GM21576 (cell line): ENCODE measurements at regions not wholly inside any gene's neighbourhood (a gene's known extent, or its start where the extent isn't known, plus 50 kb on each side); places are given as distances from the start of the nearest gene placed in this dataset.

ENCODE experiments used
- ATAC-seq: cut with Tn5 transposase; IDR thresholded peaks from one replicate; pipeline ENCODE4 v1.9.1; 2021; ENCODE audit warnings: mild to moderate bottlenecking, moderate library complexity; ENCODE audit not compliant: unreplicated experiment

DNA sequence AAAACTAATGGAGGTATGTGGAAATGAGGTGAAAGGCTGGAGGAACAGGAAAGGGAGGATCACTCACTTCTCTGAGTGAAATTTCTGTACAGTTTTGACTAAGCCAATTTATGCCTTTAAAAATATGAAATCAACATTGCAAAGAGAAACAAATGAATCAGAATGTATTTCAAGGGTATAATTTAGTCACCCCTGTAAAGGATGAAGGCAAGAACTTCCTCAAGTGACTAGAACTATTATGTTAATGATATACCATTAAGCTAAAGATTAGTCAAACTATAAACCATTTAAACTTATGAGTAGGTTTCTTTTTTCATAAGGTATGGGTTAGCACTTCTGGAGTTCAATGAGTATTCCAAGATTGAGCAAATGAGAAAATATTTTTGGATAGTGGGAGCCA is 184.5 kb upstream of the CHORDC1 start:
- ATAC-seq, result no peak

DNA sequence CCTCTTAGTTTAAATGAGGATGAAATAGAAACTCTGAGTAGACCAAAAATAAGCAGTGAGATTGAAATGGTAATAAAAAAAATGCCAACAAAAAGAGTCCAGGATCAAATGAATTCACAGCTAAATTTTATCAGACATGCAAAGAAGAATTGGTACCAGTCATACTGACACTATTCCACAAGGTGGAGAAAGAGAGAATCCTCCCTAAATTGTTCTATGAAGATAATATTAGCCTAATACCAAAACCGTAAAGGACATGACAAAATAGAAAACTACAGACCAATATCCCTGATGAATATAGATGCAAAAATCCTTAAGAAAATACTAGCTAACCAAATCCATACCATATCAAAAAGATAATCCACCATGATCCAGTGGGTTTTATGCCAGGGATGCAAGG is 169.8 kb upstream of the CHORDC1 start:
- ATAC-seq, result no peak

DNA sequence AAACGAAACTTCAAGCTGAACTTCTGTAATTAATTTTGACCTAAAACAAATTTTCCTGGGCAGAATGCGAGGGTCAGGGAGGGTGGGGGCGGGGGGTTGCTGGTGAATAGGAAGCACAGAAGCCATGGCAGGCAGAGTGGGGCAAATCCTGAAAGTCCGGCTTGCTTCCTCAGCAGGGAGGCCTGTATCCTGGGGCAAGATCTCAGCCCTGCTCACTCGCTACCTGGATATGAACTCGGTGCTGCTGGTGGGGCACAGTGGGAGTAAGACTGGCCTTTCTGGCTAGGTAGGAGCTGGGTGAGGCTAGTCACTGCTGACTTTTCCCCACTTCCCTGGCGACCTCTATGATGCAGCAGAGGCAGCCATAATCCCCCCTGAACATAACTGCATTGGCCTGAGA is 168.9 kb upstream of the CHORDC1 start:
- no peak for ATAC-seq

DNA sequence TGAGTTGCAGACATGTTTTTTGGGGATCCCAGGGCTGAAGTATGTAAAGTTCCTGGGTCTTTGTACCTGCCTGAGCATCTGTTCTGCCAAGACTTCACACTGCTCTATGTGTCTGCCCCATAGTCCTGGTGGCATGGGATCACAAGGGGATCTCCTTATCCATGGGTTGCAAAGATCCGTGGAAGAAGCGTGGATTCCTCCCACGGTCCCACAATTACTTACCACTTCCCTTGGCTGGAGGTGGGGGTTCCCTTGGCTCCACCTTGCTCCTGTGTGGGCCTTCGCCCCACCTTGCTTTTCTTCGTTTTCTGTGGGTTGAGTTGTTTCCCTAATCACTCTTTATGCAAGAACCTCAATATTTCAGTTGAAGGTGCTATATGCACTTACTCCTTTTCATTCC is 157.4 kb upstream of the CHORDC1 start:
- ATAC-seq, result no peak

DNA sequence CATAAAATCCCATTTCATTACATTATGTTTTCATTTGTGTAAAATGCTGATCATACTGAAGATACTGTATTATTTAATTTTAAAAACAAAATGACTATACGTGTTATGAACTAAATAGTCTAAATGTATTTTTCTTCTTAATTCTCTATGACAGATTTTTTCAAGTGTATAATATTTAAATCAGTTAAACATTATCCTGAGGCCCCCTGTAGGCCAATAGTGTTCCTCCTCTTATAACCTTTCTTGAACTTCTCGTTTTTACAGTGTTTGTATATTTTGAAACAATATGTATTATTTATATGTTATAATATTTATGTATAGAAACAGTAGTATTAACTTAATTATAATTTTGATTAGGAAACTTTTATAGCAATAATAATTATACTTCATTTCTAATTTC is 151.1 kb upstream of the CHORDC1 start:
- ATAC-seq, result no peak

DNA sequence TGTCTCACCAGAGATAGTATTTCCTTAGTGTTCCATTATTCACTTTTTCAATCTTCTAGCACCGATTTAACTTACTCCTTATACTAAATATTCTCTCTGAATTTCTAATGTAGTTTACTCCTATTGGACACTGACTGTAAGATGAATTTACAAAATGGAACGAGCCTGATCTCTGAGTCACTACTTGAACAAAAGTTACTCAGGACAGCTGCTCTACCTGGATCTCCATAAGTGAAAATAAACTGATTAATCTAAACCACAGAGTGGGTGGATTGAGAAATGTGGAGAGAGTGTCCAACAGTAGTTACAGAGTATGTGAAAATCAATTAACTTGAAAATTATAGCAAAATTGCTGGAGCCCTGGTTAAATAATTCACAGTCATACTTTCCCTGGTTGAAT is 141.7 kb upstream of the CHORDC1 start:
- no peak for ATAC-seq

DNA sequence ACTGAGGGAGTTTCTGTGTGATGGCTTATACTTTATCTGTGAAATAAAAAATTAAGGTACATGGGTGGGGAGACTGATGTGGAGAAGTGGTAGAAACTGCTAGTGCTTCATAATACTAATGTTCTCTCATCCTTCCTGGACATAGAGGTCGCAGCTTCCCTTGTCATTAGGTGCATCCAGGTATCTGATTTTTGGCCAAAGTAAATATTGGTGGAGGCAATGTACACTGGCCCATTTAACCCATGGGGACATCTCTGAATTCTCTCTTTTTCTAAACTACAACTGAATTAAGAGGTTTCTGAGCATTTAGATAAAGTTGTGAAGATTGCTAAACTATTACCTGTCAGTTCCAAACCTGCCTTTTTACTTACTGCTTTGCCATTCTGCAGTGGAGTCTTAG is 140.9 kb upstream of the CHORDC1 start:
- ATAC-seq, result no peak

DNA sequence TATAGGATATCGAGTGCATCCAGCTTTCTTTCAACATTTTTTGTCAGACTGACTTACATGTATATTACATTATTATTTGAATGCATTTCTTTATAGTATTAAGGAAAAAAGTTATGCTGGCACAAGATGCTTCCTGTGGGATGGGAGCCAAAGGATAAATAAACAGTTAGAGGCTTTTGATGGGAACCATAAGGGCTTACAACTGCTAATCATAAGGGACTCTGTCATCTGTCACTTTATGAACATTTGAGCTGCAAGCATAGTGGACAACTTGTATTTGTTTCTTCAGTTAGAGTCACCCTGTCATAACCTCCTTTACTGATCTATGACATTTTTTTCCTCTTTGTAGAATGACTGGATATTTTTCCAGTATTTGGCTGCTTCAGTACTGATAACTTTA is 132.4 kb upstream of the CHORDC1 start:
- no peak for ATAC-seq

DNA sequence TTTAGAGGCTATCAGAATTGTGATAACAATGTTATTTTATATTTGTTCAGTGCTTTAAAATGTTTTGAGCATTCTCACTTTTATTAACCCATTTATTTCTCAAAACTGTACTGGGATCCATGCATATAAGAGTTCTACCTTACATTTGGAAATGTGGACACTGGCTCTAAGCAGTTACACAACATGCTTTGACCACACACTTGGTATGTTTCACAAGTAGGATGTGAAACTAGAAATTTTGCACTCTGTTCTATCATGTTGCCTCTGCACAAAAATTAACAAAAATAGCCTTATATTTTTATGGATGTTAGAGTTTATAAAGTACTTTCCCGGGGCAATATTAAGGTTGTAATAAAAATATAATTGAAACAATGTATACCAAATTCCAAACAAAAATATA is 126.9 kb upstream of the CHORDC1 start:
- ATAC-seq, result no peak

DNA sequence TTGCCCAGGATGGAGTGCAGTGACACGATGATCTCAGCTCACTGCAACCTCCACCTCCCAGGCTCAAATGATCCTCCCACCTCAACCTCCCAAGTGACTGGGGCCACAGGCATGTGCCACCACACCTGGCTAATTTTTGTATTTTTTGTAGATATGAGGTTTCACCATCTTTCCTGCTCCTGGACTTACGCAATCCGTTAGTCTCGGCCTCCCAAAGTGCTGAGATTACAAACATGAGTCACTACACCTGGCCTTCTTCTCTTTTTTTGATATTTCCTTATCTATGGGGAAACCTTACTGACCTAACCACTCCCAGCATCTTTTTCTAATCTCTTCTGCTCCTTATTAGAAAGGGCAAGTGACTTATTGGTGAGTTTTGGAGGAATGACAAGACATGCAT is 121.7 kb upstream of the CHORDC1 start:
- ATAC-seq, result no peak

DNA sequence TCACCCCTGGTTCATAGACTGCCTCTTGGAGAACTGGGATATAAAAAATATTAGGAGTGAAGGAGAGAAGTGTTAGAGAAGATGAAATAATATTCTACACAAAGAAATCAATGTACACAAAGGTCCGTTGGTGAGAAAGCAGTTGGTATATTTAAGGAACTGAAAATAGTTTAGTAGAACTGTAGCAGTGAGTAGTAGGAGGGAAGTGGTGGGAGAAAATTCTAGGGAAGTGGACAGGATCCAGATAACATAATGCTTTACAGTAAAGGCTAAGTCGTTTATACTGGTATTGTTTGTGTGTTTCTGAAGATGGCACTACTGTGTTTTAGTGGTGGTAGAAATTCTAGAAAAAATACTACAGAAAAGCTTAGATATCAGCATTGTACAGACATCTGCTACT is 120.8 kb upstream of the CHORDC1 start:
- no peak for ATAC-seq

DNA sequence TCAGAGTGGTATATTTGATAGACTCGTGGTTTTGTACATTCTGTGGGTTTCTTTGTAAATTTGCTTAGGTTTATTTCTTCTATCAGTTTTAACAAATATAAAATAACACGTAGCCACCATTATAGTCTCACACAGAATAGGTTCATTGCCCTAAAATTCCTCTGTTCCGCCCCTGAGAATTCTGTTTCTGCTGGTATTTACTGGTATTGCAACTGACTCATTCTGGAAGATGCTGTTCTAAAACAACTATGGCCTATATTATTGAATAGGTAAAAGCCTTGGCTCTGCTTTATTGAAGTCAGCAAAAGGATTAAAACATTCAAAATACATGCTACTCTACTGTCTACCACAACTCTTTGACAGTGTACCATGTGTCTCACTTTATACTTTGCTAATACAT is 119.1 kb upstream of the CHORDC1 start:
- ATAC-seq, result no peak

DNA sequence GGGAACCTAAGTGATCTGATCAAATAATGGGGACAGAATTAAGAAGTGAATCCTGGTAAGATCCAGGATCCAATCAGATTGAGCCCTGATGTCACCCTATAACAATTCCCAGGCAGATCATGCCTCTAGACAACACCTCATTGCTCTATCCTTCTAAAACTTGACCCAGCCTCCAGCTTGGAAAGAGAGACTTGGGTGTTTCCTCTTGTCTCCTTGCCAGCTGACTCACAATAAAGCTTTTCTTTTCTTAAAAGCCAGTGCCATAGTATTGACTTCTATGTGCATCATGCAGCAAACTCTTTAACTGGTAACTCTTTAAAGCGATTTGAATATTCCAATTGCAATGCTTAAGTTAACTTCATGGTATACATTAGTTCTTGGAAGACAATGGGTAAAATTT is 109.6 kb upstream of the CHORDC1 start:
- ATAC-seq, result no peak

DNA sequence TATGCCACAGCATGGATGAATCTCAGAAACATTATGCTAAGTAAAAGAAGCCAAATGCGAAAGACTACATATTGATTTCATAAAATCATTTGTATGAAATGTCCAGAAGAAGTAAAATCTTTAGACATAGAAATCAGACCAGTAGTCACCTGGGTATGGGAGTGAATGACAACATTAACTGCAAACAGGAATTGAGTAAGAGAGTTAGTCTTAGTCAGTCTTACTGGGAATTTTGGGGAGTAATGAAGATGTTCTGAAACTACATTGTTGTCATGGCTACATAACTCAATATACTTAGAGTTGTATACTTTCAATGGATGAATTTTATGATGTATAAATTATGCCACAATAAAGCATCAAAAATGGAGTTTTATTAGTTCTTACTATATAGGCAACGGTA is 107.8 kb upstream of the CHORDC1 start:
- no peak for ATAC-seq

DNA sequence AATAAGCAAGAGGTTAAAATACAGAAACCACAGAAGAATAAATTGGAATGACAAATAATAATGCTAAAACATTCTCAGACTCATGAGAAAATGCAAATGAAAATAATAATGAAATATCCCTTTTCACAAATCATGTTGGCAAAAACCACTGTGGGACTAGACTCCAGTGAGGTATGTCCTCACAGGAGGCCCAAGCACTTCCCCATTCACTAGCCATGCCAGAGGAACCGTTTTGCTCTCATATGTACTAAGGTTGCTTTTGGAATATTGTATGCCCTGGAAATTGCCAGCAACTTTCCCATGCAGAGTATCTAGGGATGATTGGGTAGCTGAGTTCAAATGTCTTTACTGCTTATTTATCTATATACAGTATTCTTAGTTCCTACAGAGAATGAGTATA is 106.2 kb upstream of the CHORDC1 start:
- no peak for ATAC-seq

DNA sequence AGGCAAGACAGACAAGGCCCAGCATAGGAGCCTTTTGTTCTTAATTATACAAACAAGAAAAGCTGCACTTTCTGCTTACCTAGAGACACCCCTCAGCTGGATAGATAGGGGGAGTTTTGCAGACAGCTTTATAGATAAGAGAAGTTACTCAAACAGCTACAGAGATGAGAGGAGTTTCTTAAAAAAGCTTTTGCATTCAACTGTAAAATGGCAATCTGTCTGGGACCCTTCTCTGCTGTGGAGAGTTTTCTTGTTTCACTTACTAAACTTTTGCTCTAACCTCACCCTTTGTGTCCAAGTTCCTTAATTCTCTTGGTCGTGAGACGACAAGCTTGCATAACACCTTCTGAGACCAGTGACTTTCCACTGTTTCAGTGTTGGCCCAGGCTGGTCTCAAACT is 103.8 kb upstream of the CHORDC1 start:
- ATAC-seq, result no peak

DNA sequence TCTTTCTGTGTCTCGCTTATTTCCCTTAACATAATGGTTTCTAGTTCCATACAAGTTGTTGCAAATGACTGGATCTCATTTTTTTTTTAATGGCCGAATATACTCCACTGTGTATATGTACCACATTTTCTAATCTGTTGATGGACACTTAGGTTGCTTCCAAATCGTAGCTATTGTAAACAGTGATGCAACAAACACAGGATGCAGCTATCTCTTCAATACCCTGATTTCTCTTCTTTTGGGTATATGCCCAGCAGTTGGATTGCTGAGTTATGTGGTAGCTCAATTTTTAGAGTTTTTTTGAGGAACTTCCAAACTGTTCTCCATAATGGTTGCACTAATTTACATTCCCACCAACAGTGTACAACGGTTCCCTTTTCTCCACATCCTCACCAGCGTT is 100.4 kb upstream of the CHORDC1 start:
- ATAC-seq, result no peak

DNA sequence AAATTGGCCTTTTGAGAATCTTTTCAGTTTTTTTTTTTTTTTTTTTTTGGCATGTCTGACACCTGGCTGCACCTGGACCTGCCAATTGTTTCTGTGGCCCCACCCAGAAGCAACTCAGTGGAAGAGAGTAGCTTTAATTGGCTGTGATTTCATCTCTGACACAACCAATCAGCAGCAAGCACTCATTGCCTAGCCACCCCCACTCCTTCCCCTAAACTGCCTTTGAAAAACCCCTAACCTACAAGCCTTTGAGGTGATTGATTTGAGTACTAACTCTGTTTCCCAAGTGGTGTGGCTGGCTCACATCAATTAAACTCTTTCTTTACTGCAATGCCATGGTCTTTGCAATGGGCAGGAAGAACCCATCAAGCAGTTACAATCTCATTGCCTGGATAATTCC is 98.2 kb upstream of the CHORDC1 start:
- ATAC-seq, result no peak

DNA sequence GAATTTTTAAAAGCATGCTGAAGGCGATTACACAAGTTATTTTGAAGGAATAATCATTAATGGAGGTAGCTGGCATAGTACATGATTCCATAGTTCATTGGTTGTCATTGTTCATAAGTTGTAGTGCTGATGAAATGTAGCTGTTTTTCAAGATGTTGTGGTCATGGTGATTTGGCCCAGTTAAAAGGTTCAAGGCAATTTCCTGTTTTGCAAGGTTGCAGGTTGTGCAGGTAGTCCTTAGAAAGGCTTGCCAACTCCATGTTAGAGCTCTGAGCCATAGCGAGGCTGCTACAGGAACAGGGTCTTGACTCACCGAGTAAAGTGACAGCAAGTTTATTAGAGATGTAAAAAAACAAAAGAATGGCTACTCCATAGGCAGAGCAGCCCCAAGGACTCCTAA is 95.8 kb upstream of the CHORDC1 start:
- ATAC-seq, result no peak

DNA sequence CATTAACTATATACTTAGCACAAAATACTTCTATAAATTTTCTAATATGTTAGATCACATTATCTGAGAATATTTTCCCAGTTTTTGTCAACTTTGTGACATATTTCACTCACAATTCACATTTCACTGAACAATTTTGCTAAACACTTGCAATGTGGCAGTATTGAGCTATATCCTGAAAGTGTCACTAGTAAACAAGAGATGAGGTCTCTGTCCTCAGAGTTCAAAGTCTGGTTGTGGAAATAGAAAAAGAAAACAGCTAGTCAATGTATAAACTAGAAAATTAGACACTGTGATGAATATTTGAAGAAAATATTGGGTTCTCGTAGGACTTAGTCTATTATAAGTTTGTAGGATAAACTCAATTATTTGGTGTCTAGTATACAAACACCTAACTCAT is 87.4 kb upstream of the CHORDC1 start:
- ATAC-seq, result no peak

DNA sequence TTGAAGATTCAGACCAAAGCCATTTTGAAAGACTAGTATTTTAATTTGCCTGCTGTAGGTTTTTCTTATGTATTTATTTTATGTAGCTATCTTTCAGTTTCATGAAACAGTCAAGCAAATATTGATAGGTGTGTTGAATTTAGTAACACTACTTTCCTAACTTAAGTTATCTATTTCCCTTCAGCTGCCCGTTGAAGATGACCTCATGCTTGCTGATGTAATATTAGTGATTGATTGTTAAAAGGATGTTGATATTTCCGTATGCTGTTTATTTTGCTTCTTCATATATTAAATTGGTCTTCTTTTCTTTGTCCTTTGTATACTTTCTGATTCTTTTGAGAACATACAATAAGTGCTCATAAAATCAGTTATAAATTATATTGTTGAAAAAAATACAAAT is 86.8 kb upstream of the CHORDC1 start:
- ATAC-seq, result no peak

DNA sequence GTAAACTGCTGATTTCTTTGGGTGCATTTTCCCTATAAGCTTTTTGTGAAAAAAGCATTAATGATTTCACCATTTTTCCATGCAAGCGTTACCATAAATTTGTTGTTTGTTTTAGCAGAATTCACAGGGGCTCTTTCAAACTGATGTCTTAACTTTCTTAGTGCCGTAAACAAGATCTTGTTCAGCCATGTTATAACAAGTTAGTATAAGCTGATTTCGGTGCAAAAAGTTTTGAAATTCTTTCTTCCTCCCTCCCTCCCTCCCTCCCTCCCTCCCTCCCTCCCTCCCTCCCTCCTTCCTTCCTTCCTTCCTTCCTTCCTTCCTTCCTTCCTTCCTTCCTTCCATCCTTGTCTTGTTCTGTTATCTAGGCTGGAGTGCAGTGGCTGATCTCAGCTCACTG is 71.7 kb upstream of the CHORDC1 start:
- no peak for ATAC-seq

DNA sequence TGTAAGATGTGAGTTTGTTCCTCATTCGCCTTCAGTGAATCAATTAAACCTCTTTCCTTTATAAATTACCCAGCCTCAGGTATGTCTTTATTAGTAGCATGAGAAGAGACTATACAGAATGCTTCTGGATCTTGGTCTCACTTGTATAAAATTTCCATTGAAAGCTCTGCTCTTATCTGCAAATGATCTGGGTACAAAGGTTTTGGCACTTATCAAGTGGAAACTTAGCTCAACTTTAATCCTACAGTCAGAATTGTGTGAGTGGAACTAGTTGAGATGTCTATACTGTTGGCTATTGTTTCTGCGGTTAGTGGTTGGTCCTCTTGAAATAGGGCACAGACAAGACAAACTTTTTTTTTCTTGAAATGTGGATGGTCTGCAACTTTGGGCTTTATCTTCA is 71.2 kb upstream of the CHORDC1 start:
- ATAC-seq, result no peak

DNA sequence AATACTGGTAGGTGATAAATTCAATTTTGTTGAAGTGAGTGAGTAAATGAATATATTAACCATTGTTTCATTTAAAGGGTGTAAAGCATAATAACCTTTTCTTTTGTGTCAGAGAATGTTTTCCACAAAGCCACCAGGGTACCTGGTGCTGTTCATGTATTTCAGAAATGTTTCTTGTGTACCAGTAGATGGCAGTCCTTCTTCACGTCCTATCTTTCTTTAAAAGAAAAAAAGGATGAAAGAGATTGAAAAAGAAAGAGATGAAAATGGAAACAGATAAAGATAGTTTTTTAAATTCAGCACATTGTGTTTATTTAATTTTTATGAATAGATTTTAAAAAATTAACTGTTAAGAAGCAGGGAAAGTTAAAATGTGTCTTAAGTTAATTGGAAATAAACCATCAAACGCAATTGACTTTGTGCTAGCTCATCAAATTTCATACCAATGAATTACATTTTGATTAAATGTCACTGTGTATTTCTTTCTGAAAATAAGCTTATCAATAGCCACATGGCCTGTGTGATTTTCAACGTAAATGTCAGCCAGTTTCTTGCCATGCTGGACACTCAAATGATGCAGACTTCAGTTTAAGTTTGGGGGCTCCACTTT is 65.5 kb upstream of the CHORDC1 start:
- ATAC-seq, result no peak
